Loucy (cell line): ENCODE measurements at regions not wholly inside any gene's neighbourhood (a gene's known extent, or its start where the extent isn't known, plus 50 kb on each side); places are given as distances from the start of the nearest gene placed in this dataset.

Experiments
- H2AFZ ChIP-seq: fragments of 200-600 bp; sonication (generic); 2 replicates; pipeline ENCODE4 v1.6.0; 2016; ENCODE audit warnings: antibody characterized with exemption, mild to moderate bottlenecking, low read length, moderate library complexity
- H3F3A ChIP-seq: fragments of 200-600 bp; 2 replicates; pipeline ENCODE4 v1.6.0; 2016; ENCODE audit warnings: antibody characterized with exemption, low read depth, mild to moderate bottlenecking
- H3K27me3 ChIP-seq: fragments of 200-600 bp; sonication (generic); 2 replicates; pipeline ENCODE4 v1.6.1; 2014; ENCODE audit warnings: low read length, mild to moderate bottlenecking; ENCODE audit not compliant: insufficient read depth, poor library complexity, severe bottlenecking
- H3K36me3 ChIP-seq: fragments of 200-600 bp; sonication (generic); 2 replicates; pipeline ENCODE4 v1.6.1; 2016; ENCODE audit warnings: low read length; ENCODE audit not compliant: insufficient read depth
- H3K4me1 ChIP-seq: fragments of 200-600 bp; sonication (generic); 2 replicates; pipeline ENCODE4 v1.5.1; 2014; ENCODE audit warnings: low read length, mild to moderate bottlenecking; ENCODE audit not compliant: insufficient read depth, poor library complexity, severe bottlenecking
- H3K4me2 ChIP-seq: fragments of 200-600 bp; sonication (generic); 2 replicates; pipeline ENCODE4 v1.6.0; 2014; ENCODE audit warnings: antibody characterized with exemption, low read length, low read depth, mild to moderate bottlenecking; ENCODE audit not compliant: poor library complexity, severe bottlenecking
- H3K4me3 ChIP-seq: fragments of 200-600 bp; sonication (generic); 2 replicates; pipeline ENCODE4 v1.5.1; 2014; ENCODE audit warnings: low read length, mild to moderate bottlenecking, mixed read lengths; ENCODE audit not compliant: poor library complexity, severe bottlenecking
- H3K79me2 ChIP-seq: fragments of 200-600 bp; sonication (generic); 2 replicates; pipeline ENCODE4 v1.6.1; 2014; ENCODE audit warnings: low read length; ENCODE audit not compliant: insufficient read depth
- H3K9ac ChIP-seq: fragments of 200-600 bp; sonication (generic); 2 replicates; pipeline ENCODE4 v1.6.0; 2014; ENCODE audit warnings: mild to moderate bottlenecking, low read depth, low read length, moderate library complexity; ENCODE audit not compliant: poor library complexity, severe bottlenecking
- H3K9me2 ChIP-seq: fragments of 200-600 bp; sonication (generic); replicated peaks from 2 replicates; pipeline ENCODE4 v1.6.1; 2016; ENCODE audit warnings: low read depth, low read length, mixed read lengths
- H3K9me3 ChIP-seq: fragments of 200-600 bp; sonication (generic); 2 replicates; pipeline ENCODE4 v1.6.1; 2014; ENCODE audit warnings: mild to moderate bottlenecking, antibody characterized with exemption, low read length, low read depth; ENCODE audit not compliant: insufficient read depth
- H4K20me1 ChIP-seq: fragments of 200-600 bp; sonication (generic); 2 replicates; pipeline ENCODE4 v1.6.0; 2014; ENCODE audit warnings: antibody characterized with exemption, low read length, mild to moderate bottlenecking; ENCODE audit not compliant: insufficient read depth, poor library complexity, severe bottlenecking
- CTCF ChIP-seq: fragments of 200-600 bp; sonication (generic); conservative IDR thresholded peaks from 2 replicates; pipeline ENCODE4 v1.5.1; 2014; ENCODE audit warnings: mild to moderate bottlenecking, antibody characterized with exemption, low read length
- EZH2phosphoT487 ChIP-seq: fragments of 200-600 bp; IDR thresholded peaks from 2 replicates; pipeline ENCODE4 v1.6.1; 2018; ENCODE audit warnings: antibody characterized with exemption, mild to moderate bottlenecking, moderate library complexity, borderline replicate concordance

DNA sequence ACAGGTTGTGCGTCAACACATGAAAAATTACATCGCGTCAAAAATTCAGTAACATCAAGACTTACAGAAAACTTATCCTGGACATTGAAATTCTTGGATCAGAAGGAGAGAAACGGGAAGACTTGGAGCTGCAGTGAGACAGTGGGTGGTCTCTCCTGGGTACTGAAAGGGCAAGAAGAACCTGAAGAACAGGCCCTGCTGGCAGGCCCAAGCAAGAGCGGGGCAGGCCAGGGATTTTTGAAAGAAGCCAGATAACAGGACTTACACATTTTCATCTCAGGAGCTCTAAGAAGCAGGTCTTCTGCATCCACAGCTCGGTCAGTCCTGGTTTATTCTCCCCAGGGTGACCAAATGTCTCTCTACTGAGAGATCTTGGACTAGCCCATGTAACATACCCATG, 466.5 kb upstream of the SOX5 start:
- no peak overlapping the region for H2AFZ ChIP-seq
- H3K9me2 ChIP-seq, result no peaks in the 10 kb centered on the region
- no peaks in the 10 kb centered on the region for H3K36me3 ChIP-seq
- H3K27me3 ChIP-seq, result no peaks in the 10 kb centered on the region
- no peak overlapping the region for H3K4me3 ChIP-seq
- peaks cover 3% of the 10 kb centered on the region; the same call in 1 of the 2 replicates for H3K79me2 ChIP-seq
- no peaks in the 10 kb centered on the region for H3F3A ChIP-seq
- no peak overlapping the region for H3K9ac ChIP-seq
- TF ChIP-seq EZH2phosphoT487 (no peak), CTCF (no peak)
- H3K4me2 ChIP-seq, result no peak overlapping the region
- 0 out of 2 replicates have a peak, but pooled peaks cover 7% of the 10 kb centered on the region for H3K9me3 ChIP-seq
- no peaks in the 10 kb centered on the region for H4K20me1 ChIP-seq
- peaks cover 26% of the 10 kb centered on the region for H3K4me1 ChIP-seq

DNA sequence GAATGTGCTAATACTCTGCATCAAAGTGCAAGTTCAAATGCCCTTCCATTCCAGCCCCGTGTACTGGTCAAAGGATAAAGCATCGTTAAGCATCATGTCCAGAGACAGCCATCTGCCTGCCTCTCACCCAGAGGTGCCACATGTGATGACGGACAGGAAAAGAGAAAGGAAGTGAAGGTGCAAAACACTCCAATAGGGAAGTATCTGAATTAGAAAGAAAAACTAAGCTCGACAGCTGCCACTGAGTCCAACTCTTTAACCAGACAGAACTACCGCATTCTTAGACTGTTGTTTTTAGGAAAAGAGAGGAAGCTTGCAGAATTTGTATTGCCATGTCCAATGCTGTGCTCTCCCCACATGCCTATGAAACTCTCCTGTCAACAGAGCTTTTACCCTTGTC, 465.0 kb upstream of the SOX5 start:
- Histone ChIP-seq H3K27me3 (no peaks in the 10 kb centered on the region), H2AFZ (no peak overlapping the region), H3K9me2 (no peaks in the 10 kb centered on the region), H3K4me2 (peak overlapping the region; percentile 19), H3K4me3 (no peak overlapping the region), H4K20me1 (no peaks in the 10 kb centered on the region), H3K79me2 (no peaks in the 10 kb centered on the region), H3K9ac (no peak overlapping the region), H3K4me1 (peaks cover 31% of the 10 kb centered on the region), H3F3A (peaks cover 3% of the 10 kb centered on the region; the same call in 1 of the 2 replicates), H3K36me3 (no peaks in the 10 kb centered on the region), H3K9me3 (no peaks in the 10 kb centered on the region)
- TF ChIP-seq CTCF (no peak), EZH2phosphoT487 (no peak)

GRCh38 chr12:24411948-24412347, 462.5 kb upstream of the SOX5 start:
- no peaks in the 10 kb centered on the region for H4K20me1 ChIP-seq
- no peaks in the 10 kb centered on the region for H3K9me2 ChIP-seq
- no peaks in the 10 kb centered on the region for H3K36me3 ChIP-seq
- H3K79me2 ChIP-seq, result no peaks in the 10 kb centered on the region
- no peak overlapping the region for H3K9ac ChIP-seq
- peaks cover 49% of the 10 kb centered on the region for H3K4me1 ChIP-seq
- no peaks in the 10 kb centered on the region for H3K27me3 ChIP-seq
- no peak overlapping the region for H3K4me2 ChIP-seq
- no peak overlapping the region for H3K4me3 ChIP-seq
- H3K9me3 ChIP-seq, result no peaks in the 10 kb centered on the region
- TF ChIP-seq CTCF (no peak), EZH2phosphoT487 (no peak)
- H2AFZ ChIP-seq, result no peak overlapping the region
- peaks cover 5% of the 10 kb centered on the region; the same call in 1 of the 2 replicates for H3F3A ChIP-seq
